ENCODE measurements at regions not wholly inside any gene's neighbourhood (a gene's known extent, or its start where the extent isn't known, plus 50 kb on each side); places are given as distances from the start of the nearest gene placed in this dataset.
"Not testable (repeated sequence)": the region's sequence is repeated elsewhere in the genome, so short reads cannot be mapped to it uniquely, and the experiment has no call there.

DNA sequence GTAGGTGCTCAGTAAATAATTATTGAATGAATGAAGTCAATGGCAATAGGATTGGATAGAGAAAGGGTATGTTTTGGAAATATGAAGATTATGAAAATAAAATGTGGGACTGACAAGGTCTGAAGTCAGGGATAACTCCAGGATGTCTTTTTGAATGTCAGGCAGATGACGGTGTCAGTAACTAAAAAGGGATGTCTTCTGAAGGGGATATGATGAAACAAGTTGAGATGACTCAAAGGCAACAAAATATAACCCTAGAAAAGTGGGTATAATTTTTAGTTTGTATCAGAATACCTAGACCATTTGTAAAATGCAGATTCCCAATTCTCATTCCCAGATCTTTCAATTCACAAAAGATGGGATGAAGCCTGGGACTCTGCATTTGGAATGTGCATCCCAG, 257.3 kb upstream of the SGK1 start:
- DNase-seq (ENCODE audit: extremely low read depth, low read depth), result no peak
- no peak for TF ChIP-seq CTCF (IDR thresholded peaks at IDR 0.05; ENCODE audit: low read depth, low read length)

- no peak for TF ChIP-seq CTCF (IDR thresholded peaks at IDR 0.05; ENCODE audit: low read depth, low read length)
- DNase-seq (ENCODE audit: extremely low read depth, low read depth), result no peak
Measured at GRCh38 chr6:134574491-134574890, 256.6 kb upstream of the SGK1 start.

- not testable (repeated sequence) for DNase-seq (ENCODE audit: extremely low read depth, low read depth)
Measured at GRCh38 chr6:134569996-134570395, 252.1 kb upstream of the SGK1 start.

DNA sequence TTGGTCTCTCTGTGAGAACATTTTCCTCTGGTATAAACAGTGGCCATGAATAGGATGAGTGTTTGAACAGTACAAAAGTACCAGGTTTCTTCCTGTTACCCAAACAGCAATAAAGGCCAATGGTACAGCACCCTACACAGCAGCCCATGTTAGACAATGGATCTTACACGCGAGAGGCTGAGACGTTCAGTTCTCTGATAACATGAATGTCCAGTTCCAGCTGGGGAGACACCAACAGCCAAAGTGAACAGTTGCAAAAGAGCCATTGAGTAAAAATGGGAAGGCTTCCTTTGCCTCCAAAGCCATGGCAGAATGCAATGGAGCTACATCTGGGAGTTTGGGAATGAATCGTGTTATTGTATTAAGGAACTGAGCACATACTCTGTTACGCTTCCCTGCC, 246.8 kb upstream of the SGK1 start:
- DNase-seq (ENCODE audit: extremely low read depth, low read depth), result no peak
- TF ChIP-seq CTCF (IDR thresholded peaks at IDR 0.05; ENCODE audit: low read depth, low read length), result no peak

GRCh38 chr6:134560019-134560418, 242.1 kb upstream of the SGK1 start:
- no peak for DNase-seq (ENCODE audit: extremely low read depth, low read depth)
- TF ChIP-seq CTCF (IDR thresholded peaks at IDR 0.05; ENCODE audit: low read depth, low read length), result no peak

- DNase-seq (ENCODE audit: extremely low read depth, low read depth), result no peak
- TF ChIP-seq CTCF (IDR thresholded peaks at IDR 0.05; ENCODE audit: low read depth, low read length), result no peak
Measured at GRCh38 chr6:134557509-134557908, 239.6 kb upstream of the SGK1 start.

- no peak for TF ChIP-seq CTCF (IDR thresholded peaks at IDR 0.05; ENCODE audit: low read depth, low read length)
Measured at GRCh38 chr6:134555672-134556071, 237.8 kb upstream of the SGK1 start.

GRCh38 chr6:134553936-134554335, 236.0 kb upstream of the SGK1 start:
- no peak for DNase-seq (ENCODE audit: extremely low read depth, low read depth)
- TF ChIP-seq CTCF (IDR thresholded peaks at IDR 0.05; ENCODE audit: low read depth, low read length), result no peak

More at GRCh38 chr6:134555672-134556071, 237.8 kb upstream of the SGK1 start:
- DNase-seq (ENCODE audit: extremely low read depth, low read depth), result no peak

Measured in AG09319 (cell line).